WTC11 (cell line): ENCODE measurements at regions not wholly inside any gene's neighbourhood (a gene's known extent, or its start where the extent isn't known, plus 50 kb on each side); places are given as distances from the start of the nearest gene placed in this dataset.

ENCODE experiments used
- CTCF ChIP-seq: fragments of 200-600 bp; IDR thresholded peaks from 2 replicates; pipeline ENCODE4 v1.8.0; 2022; ENCODE audit warnings: antibody characterized with exemption
- ELF4 ChIP-seq: sonication (generic); formaldehyde crosslinking; IDR thresholded peaks from 2 replicates; pipeline ENCODE4 v1.8.1; 2022; ENCODE audit warnings: low read depth, mild to moderate bottlenecking, moderate library complexity, missing genetic modification reagents
- KAT7 ChIP-seq: sonication (generic); formaldehyde crosslinking; IDR thresholded peaks from 2 replicates; pipeline ENCODE4 v1.8.1; 2023; ENCODE audit warnings: missing genetic modification reagents, mild to moderate bottlenecking, borderline replicate concordance
- NFE2L1 ChIP-seq: sonication (generic); formaldehyde crosslinking; IDR thresholded peaks from 2 replicates; pipeline ENCODE4 v1.8.1; 2023; ENCODE audit warnings: missing genetic modification reagents
- NR2C2 ChIP-seq: sonication (generic); formaldehyde crosslinking; IDR thresholded peaks from 2 replicates; pipeline ENCODE4 v1.8.0; 2022; ENCODE audit warnings: mild to moderate bottlenecking, missing genetic modification reagents
- USF1 ChIP-seq: sonication (generic); formaldehyde crosslinking; IDR thresholded peaks from 2 replicates; pipeline ENCODE4 v1.8.0; 2022; ENCODE audit warnings: mild to moderate bottlenecking, missing genetic modification reagents
- ZBTB43 ChIP-seq: sonication (generic); formaldehyde crosslinking; IDR thresholded peaks from 2 replicates; pipeline ENCODE4 v1.8.1; 2023; ENCODE audit warnings: mild to moderate bottlenecking, missing genetic modification reagents
- TF ChIP-seq, protein P1 (sequence below): sonication (generic); formaldehyde crosslinking; IDR thresholded peaks from 2 replicates; pipeline ENCODE4 v1.8.1; 2023; ENCODE audit warnings: mild to moderate bottlenecking, missing genetic modification reagents, moderate library complexity
- TF ChIP-seq, protein P2 (sequence below): sonication (generic); formaldehyde crosslinking; IDR thresholded peaks from 2 replicates; pipeline ENCODE4 v1.8.0; 2022; ENCODE audit warnings: mild to moderate bottlenecking, missing genetic modification reagents

DNA sequence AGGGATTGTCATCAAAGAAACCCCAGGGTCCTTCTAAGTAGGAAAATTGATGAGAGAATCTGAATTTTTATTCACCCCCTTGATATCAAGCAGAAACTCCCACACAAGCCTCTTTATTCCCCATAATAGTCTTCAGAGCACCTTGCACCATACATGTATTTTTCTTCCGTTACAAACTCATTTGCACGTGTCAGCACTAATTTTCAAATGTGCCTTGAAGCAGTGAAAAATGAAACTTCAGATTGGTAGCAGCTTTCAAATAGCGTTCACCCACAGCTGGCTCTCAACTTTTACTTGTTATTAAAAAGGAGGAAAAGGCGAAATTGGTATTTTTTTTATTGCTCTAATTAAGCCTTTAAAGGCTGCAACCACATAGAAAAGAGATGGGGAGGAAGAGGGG is 343.0 kb upstream of the TENM4 start:
- TF ChIP-seq NR2C2 (CRISPR knock-in tag) = no peak
- no peak for TF ChIP-seq ZBTB43 (CRISPR knock-in tag)
- TF ChIP-seq KAT7 (CRISPR knock-in tag) = no peak
- TF ChIP-seq, protein P1, sequence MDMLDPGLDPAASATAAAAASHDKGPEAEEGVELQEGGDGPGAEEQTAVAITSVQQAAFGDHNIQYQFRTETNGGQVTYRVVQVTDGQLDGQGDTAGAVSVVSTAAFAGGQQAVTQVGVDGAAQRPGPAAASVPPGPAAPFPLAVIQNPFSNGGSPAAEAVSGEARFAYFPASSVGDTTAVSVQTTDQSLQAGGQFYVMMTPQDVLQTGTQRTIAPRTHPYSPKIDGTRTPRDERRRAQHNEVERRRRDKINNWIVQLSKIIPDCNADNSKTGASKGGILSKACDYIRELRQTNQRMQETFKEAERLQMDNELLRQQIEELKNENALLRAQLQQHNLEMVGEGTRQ (CRISPR knock-in tag) = no peak
- TF ChIP-seq NFE2L1 (CRISPR knock-in tag) = no peak
- TF ChIP-seq, protein P2, sequence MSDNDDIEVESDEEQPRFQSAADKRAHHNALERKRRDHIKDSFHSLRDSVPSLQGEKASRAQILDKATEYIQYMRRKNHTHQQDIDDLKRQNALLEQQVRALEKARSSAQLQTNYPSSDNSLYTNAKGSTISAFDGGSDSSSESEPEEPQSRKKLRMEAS (CRISPR knock-in tag) = no peak
- TF ChIP-seq CTCF = no peak
- TF ChIP-seq ELF4 (CRISPR knock-in tag) = no peak
- no peak for TF ChIP-seq USF1
